GM19099 (cell line): ENCODE measurements at regions not wholly inside any gene's neighbourhood (a gene's known extent, or its start where the extent isn't known, plus 50 kb on each side); places are given as distances from the start of the nearest gene placed in this dataset.

Experiments
- POLR2A ChIP-seq: IDR thresholded peaks from 3 replicates; pipeline ENCODE4 v1.6.1; 2011; ENCODE audit warnings: low read depth; ENCODE audit not compliant: insufficient read length; ENCODE audit errors: extremely low read depth

GRCh38 chr12:77401064-77401769 lies 335.8 kb upstream of the E2F7 start:
- no peak for TF ChIP-seq POLR2A

- TF ChIP-seq POLR2A: no peak
Observed at GRCh38 chr12:77392467-77393088, 327.2 kb upstream of the E2F7 start.

- TF ChIP-seq POLR2A: no peak
Observed at GRCh38 chr12:77388445-77389265, 323.3 kb upstream of the E2F7 start.

- no peak for TF ChIP-seq POLR2A
Observed at GRCh38 chr12:77387671-77388070, 322.3 kb upstream of the E2F7 start.

- TF ChIP-seq POLR2A: no peak
Observed at GRCh38 chr12:77387214-77387613, 321.8 kb upstream of the E2F7 start.

GRCh38 chr12:77384941-77385340 lies 319.6 kb upstream of the E2F7 start:
- no peak for TF ChIP-seq POLR2A

- TF ChIP-seq POLR2A: no peak
Observed at GRCh38 chr12:77382096-77382742, 316.9 kb upstream of the E2F7 start.

GRCh38 chr12:77377622-77378021 lies 312.3 kb upstream of the E2F7 start:
- no peak for TF ChIP-seq POLR2A

- no peak for TF ChIP-seq POLR2A
Observed at GRCh38 chr12:77377116-77377515, 311.7 kb upstream of the E2F7 start.

GRCh38 chr12:77374673-77375072 lies 309.3 kb upstream of the E2F7 start:
- no peak for TF ChIP-seq POLR2A

- TF ChIP-seq POLR2A: no peak
Observed at GRCh38 chr12:77372494-77372893, 307.1 kb upstream of the E2F7 start.

- TF ChIP-seq POLR2A: no peak
Observed at GRCh38 chr12:77372026-77372425, 306.7 kb upstream of the E2F7 start.

- TF ChIP-seq POLR2A: no peak
Observed at GRCh38 chr12:77368379-77368778, 303.0 kb upstream of the E2F7 start.

- no peak for TF ChIP-seq POLR2A
Observed at GRCh38 chr12:77366616-77367015, 301.2 kb upstream of the E2F7 start.

- TF ChIP-seq POLR2A: no peak
Observed at GRCh38 chr12:77364400-77364799, 299.0 kb upstream of the E2F7 start.
